ENCODE measurements at regions not wholly inside any gene's neighbourhood (a gene's known extent, or its start where the extent isn't known, plus 50 kb on each side); places are given as distances from the start of the nearest gene placed in this dataset.

GRCh38 chr12:76641961-76642360, 82.4 kb upstream of the OSBPL8 start:
- H3K27me3 ChIP-seq = no peaks in the 10 kb centered on the region
- TF ChIP-seq EP300 (IDR thresholded peaks at IDR 0.05) (no peak), POLR2AphosphoS5 (IDR thresholded peaks at IDR 0.05) (no peak), CTCF (IDR thresholded peaks at IDR 0.05) (no peak)
- H3K4me3 ChIP-seq = no peak overlapping the region
- no peaks in the 10 kb centered on the region for H3K9me3 ChIP-seq
- H3K36me3 ChIP-seq = no peaks in the 10 kb centered on the region
- DNase-seq (ENCODE audit: low spot score in 2 of 2) = no peak
- 48% methylated on average over 2 of the region's 2 CpGs for WGBS
- no peaks in the 10 kb centered on the region for H3K4me1 ChIP-seq
- no peak overlapping the region for H3K27ac ChIP-seq

GRCh38 chr12:76643438-76643837, 83.9 kb upstream of the OSBPL8 start:
- H3K4me3 ChIP-seq = no peak overlapping the region
- TF ChIP-seq POLR2A (IDR thresholded peaks at IDR 0.05) (no peak), CTCF (IDR thresholded peaks at IDR 0.05) (no peak), POLR2AphosphoS5 (IDR thresholded peaks at IDR 0.05) (no peak), EP300 (IDR thresholded peaks at IDR 0.05) (no peak)
- no peaks in the 10 kb centered on the region for H3K4me1 ChIP-seq
- H3K27me3 ChIP-seq = no peaks in the 10 kb centered on the region
- no peak for DNase-seq (ENCODE audit: low spot score in 2 of 2)
- H3K27ac ChIP-seq = no peak overlapping the region
- no peaks in the 10 kb centered on the region for H3K36me3 ChIP-seq
- no peaks in the 10 kb centered on the region for H3K9me3 ChIP-seq

- Histone ChIP-seq H3K4me1 (no peaks in the 10 kb centered on the region), H3K9me3 (no peaks in the 10 kb centered on the region), H3K27ac (no peak overlapping the region), H3K27me3 (no peaks in the 10 kb centered on the region), H3K4me3 (no peak overlapping the region), H3K36me3 (no peaks in the 10 kb centered on the region)
- WGBS = 90% methylated on average over 5 of the region's 7 CpGs
- TF ChIP-seq EP300 (IDR thresholded peaks at IDR 0.05) (no peak), POLR2AphosphoS5 (IDR thresholded peaks at IDR 0.05) (no peak), CTCF (IDR thresholded peaks at IDR 0.05) (no peak)
- no peak for DNase-seq (ENCODE audit: low spot score in 2 of 2)
Observed at GRCh38 chr12:76644950-76645349, 85.4 kb upstream of the OSBPL8 start.

GRCh38 chr12:76645934-76646333, 86.4 kb upstream of the OSBPL8 start:
- no peaks in the 10 kb centered on the region for H3K4me1 ChIP-seq
- no peak for DNase-seq (ENCODE audit: low spot score in 2 of 2)
- WGBS = no CpG with 5 or more reads among the region's 3 CpGs
- TF ChIP-seq EP300 (IDR thresholded peaks at IDR 0.05) (no peak), CTCF (IDR thresholded peaks at IDR 0.05) (no peak), POLR2A (IDR thresholded peaks at IDR 0.05) (no peak), POLR2AphosphoS5 (IDR thresholded peaks at IDR 0.05) (no peak)
- no peaks in the 10 kb centered on the region for H3K36me3 ChIP-seq
- H3K9me3 ChIP-seq = no peaks in the 10 kb centered on the region
- no peak overlapping the region for H3K4me3 ChIP-seq
- H3K27ac ChIP-seq = no peak overlapping the region
- H3K27me3 ChIP-seq = no peaks in the 10 kb centered on the region

GRCh38 chr12:76646366-76646765, 86.8 kb upstream of the OSBPL8 start:
- Histone ChIP-seq H3K27ac (no peak overlapping the region), H3K9me3 (no peaks in the 10 kb centered on the region), H3K36me3 (no peaks in the 10 kb centered on the region), H3K27me3 (no peaks in the 10 kb centered on the region), H3K4me1 (no peaks in the 10 kb centered on the region), H3K4me3 (no peak overlapping the region)
- no peak for DNase-seq (ENCODE audit: low spot score in 2 of 2)
- WGBS = 83% methylated on average over 1 of the region's 1 CpG
- TF ChIP-seq POLR2A (IDR thresholded peaks at IDR 0.05) = no peak
- no peak for TF ChIP-seq EP300 (IDR thresholded peaks at IDR 0.05)
- TF ChIP-seq CTCF (IDR thresholded peaks at IDR 0.05) = no peak
